ENCODE measurements at regions not wholly inside any gene's neighbourhood (a gene's known extent, or its start where the extent isn't known, plus 50 kb on each side); places are given as distances from the start of the nearest gene placed in this dataset.

DNA sequence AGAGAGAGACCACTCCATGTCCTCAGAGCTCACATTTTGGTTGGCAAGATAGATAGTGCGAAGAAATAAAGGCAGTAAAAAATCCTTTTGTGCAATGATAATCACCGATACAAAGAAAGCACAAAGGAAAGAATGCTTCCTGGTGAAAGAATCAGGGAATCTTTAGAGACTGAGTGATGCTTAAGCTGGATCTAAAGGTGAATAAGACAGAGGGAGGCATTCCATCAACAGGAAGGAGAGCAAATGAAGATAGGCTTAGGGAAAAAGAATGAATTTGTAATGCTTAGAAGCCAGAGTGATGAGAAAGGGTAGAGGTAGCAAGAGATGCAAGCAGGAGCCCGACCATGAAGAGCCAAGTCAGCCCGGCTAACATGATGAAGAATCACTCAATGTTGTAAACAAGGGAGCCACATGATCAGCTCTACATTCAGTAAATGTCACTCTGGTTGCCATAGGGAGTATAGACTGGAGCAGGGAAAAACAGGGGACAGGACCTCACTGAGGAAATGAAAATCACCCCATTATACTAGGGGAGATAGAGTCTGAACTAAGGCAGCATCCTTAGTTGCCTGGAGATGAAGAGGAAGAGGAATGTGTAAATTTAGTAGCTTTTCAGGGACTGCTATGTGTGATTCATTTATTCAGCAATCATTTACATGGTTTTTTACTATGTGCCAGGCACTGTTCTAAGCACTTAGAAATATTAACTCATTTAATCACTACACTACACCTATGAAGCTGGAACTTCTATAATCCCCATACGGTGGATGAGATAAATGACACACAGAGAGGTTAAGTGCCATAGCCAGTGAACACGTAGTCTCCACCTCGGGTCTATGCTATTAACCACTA lies 402.6 kb upstream of the NFIA start:
- TF ChIP-seq, protein P1, sequence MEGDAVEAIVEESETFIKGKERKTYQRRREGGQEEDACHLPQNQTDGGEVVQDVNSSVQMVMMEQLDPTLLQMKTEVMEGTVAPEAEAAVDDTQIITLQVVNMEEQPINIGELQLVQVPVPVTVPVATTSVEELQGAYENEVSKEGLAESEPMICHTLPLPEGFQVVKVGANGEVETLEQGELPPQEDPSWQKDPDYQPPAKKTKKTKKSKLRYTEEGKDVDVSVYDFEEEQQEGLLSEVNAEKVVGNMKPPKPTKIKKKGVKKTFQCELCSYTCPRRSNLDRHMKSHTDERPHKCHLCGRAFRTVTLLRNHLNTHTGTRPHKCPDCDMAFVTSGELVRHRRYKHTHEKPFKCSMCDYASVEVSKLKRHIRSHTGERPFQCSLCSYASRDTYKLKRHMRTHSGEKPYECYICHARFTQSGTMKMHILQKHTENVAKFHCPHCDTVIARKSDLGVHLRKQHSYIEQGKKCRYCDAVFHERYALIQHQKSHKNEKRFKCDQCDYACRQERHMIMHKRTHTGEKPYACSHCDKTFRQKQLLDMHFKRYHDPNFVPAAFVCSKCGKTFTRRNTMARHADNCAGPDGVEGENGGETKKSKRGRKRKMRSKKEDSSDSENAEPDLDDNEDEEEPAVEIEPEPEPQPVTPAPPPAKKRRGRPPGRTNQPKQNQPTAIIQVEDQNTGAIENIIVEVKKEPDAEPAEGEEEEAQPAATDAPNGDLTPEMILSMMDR (IDR thresholded peaks at IDR 0.05; ENCODE audit: insufficient read depth, low read length, missing control alignments) = no peak
- ChIA-PET CTCF (interaction anchor here (1.3 kb wide), 1 partner anchor 398 kb away, joined by 3 read pairs; no protein-coding TSS in a partner anchor), POLR2A (no interaction called here)
- H3K4me3 ChIP-seq (ENCODE audit: low read depth, low read length) = no peak overlapping the region
- DNase-seq (ENCODE audit: low read depth, low spot score) = no peak

GRCh38 chr1:60678802-60679201 lies 403.6 kb upstream of the NFIA start:
- ChIA-PET POLR2A (no interaction called here), CTCF (no interaction called here)
- no peak for DNase-seq (ENCODE audit: low read depth, low spot score)

GRCh38 chr1:60678391-60678790 lies 404.0 kb upstream of the NFIA start:
- ChIA-PET CTCF (no interaction called here), POLR2A (no interaction called here)
- DNase-seq (ENCODE audit: low read depth, low spot score) = no peak
- H3K4me3 ChIP-seq (ENCODE audit: low read depth, low read length) = no peak overlapping the region
- TF ChIP-seq, protein P1 (IDR thresholded peaks at IDR 0.05; ENCODE audit: insufficient read depth, low read length, missing control alignments) = no peak

More at GRCh38 chr1:60678802-60679201, 403.6 kb upstream of the NFIA start:
- TF ChIP-seq, protein P1 (IDR thresholded peaks at IDR 0.05; ENCODE audit: insufficient read depth, low read length, missing control alignments) = no peak
- H3K4me3 ChIP-seq (ENCODE audit: low read depth, low read length) = no peak overlapping the region

DNA sequence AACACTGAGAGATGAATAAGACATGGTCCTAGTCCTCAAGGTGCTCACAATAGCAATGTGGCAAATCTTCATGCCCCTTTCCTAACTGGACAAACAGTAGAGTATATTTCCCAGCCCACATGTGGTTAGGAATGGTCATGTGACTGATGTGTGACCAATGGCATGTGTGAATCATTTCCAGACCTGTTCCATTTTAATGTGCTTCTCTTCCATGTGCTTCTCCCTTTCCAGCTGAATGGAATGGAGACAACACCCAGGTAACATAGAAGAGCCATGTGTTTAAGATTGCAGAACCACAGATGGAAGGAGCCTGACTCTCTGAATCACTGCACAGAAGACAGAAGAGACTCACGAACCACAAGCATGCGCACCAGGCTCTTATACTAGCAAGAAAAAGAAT lies 409.9 kb upstream of the NFIA start:
- DNase-seq (ENCODE audit: low read depth, low spot score) = no peak
- ChIA-PET CTCF (no interaction called here), POLR2A (no interaction called here)
- H3K4me3 ChIP-seq (ENCODE audit: low read depth, low read length) = no peak overlapping the region
- TF ChIP-seq, protein P1 (IDR thresholded peaks at IDR 0.05; ENCODE audit: insufficient read depth, low read length, missing control alignments) = no peak

DNA sequence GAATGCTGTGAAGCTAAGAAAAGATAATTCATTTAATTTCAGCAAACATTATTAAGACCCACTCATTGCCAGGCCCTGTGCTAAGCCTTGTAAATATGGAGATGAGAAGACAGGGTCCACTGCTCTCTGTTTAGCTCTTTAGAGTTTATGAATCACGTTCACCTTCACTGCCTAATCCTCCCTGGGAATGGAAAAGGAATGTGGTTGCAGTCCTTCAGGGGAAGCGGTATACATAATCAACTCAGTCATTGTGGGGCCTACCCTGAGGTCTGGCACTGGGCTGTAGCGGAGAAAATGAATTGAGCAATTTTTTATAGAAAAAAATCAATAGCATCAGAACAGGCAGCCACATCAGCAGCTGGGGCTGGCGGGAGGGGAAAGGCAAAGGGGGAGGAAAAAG lies 412.1 kb upstream of the NFIA start:
- no peak overlapping the region for H3K4me3 ChIP-seq (ENCODE audit: low read depth, low read length)
- no peak for DNase-seq (ENCODE audit: low read depth, low spot score)
- POLR2A ChIA-PET = no interaction called here
- TF ChIP-seq, protein P1 (IDR thresholded peaks at IDR 0.05; ENCODE audit: insufficient read depth, low read length, missing control alignments) = no peak
- CTCF ChIA-PET = no interaction called here

- ChIA-PET CTCF (no interaction called here), POLR2A (no interaction called here)
- no peak overlapping the region for H3K4me3 ChIP-seq (ENCODE audit: low read depth, low read length)
- no peak for DNase-seq (ENCODE audit: low read depth, low spot score)
- TF ChIP-seq, protein P1 (IDR thresholded peaks at IDR 0.05; ENCODE audit: insufficient read depth, low read length, missing control alignments) = no peak
Observed at GRCh38 chr1:60668585-60668984, 413.8 kb upstream of the NFIA start.
